ENCODE measurements at regions not wholly inside any gene's neighbourhood (a gene's known extent, or its start where the extent isn't known, plus 50 kb on each side); places are given as distances from the start of the nearest gene placed in this dataset.

DNA sequence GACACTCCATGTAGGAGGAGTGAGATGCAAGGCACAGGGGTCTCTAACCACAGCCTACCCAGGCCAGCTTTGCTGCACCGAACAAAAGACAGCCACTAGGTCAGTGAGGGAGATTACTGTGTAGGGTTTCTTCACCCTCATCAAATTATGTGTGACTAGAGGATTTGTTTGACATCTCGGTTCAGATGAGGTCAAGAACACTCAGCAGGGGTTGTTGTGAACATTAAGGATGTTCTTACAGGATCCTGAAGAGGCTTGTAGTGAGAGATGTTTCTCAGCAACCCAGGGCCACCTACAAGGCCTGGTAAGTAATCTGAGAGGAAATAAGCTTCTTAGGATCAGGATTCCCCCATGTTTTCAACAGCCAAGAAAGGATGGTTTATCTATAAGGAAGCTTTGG, 202.1 kb downstream of the NXPE2 start:
- no peak overlapping the region for H3K9ac ChIP-seq (ENCODE audit: control insufficient read depth, insufficient read depth, low read length)
- in situ Hi-C loops (cut with MboI), result no loop called here
- WGBS (ENCODE audit: insufficient coverage, insufficient replicate concordance, low lambda C conversion rate, missing lambda C conversion rate), result 0% methylated on average over 2 of the region's 2 CpGs

DNA sequence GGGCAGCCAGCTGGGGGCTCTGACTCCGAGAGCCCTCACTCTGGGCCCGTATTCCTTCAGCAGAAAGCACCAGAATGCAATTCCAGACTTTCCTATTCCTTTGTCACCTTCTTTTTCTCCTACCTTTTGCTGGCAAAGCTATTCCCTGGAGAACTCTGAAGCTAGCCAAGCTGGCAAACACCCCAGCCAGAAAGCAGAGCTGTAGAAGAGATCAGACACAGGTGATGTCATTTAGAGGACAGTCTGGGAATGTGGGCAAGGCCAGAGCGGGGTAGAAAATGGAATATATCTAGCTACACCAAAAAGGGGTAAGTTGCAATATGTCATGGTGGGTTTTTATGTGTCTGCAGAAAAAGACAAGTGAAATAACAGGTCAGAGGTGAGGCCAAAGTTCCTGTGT, 205.1 kb downstream of the NXPE2 start:
- RAD21 ChIA-PET (ENCODE audit: unreplicated experiment), result no interaction called here
- POLR2A ChIA-PET, result no interaction called here
- no peak for FAIRE-seq

More for the DNA sequence above, 202.1 kb downstream of the NXPE2 start:
- POLR2A ChIA-PET, result no interaction called here
- no TSS peak for BruUV-seq (replicated peaks)
- RAD21 ChIA-PET (ENCODE audit: unreplicated experiment), result no interaction called here
- TF ChIP-seq ZZZ3 (IDR thresholded peaks at IDR 0.05; ENCODE audit: control insufficient read depth, insufficient read length, low read depth) (no peak), WRNIP1 (IDR thresholded peaks at IDR 0.05; ENCODE audit: borderline replicate concordance, low read depth, low read length) (no peak)
- TF ChIP-seq, protein P1, sequence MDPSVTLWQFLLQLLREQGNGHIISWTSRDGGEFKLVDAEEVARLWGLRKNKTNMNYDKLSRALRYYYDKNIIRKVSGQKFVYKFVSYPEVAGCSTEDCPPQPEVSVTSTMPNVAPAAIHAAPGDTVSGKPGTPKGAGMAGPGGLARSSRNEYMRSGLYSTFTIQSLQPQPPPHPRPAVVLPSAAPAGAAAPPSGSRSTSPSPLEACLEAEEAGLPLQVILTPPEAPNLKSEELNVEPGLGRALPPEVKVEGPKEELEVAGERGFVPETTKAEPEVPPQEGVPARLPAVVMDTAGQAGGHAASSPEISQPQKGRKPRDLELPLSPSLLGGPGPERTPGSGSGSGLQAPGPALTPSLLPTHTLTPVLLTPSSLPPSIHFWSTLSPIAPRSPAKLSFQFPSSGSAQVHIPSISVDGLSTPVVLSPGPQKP (IDR thresholded peaks at IDR 0.05; ENCODE audit: low read depth, low read length), result no peak
- ATAC-seq (no peak), DNase-seq (ENCODE audit: low read depth, low spot score) (no peak), FAIRE-seq (no peak)
- intact Hi-C loops (cut with micrococcal nuclease; ENCODE audit: unreplicated experiment), result no loop called here
- Histone ChIP-seq H3K79me2 (ENCODE audit: control insufficient read depth, insufficient read depth, low read length) (no peaks in the 10 kb centered on the region), H4K20me1 (ENCODE audit: control insufficient read depth, insufficient read depth) (no peaks in the 10 kb centered on the region; the same call in 1 of the 2 replicates), H3K9me3 (replicated peaks; ENCODE audit: control insufficient read depth, insufficient read depth, low read length) (no peaks in the 10 kb centered on the region), H3K36me3 (ENCODE audit: control insufficient read depth in 2 of 2, insufficient read depth in 2 of 2, low read length in 1 of 2) (no peaks in the 10 kb centered on the region), H3K4me1 (ENCODE audit: control insufficient read depth, insufficient read depth, low read length) (no peaks in the 10 kb centered on the region), H3K4me2 (ENCODE audit: control insufficient read depth, insufficient read depth) (no peak overlapping the region), H3K27ac (ENCODE audit: control insufficient read depth, insufficient read depth) (no peak overlapping the region), H3K4me3 (no peak overlapping the region), H2AFZ (ENCODE audit: control insufficient read depth, low read depth, low read length) (no peak overlapping the region), H3K27me3 (replicated peaks in 1 of 2; ENCODE audit: control insufficient read depth in 2 of 2, insufficient read depth in 2 of 2, low read length in 1 of 2) (no peaks in the 10 kb centered on the region)
- SMC1A ChIA-PET (ENCODE audit: uncharacterized antibody, unreplicated experiment), result no interaction called here
- CTCF ChIA-PET, result interaction anchor here (2.0 kb wide), 1 partner anchor 12 kb away, joined by 11 read pairs; no protein-coding TSS in a partner anchor

More for the DNA sequence above, 205.1 kb downstream of the NXPE2 start:
- CTCF ChIA-PET, result interaction anchor here (0.6 kb wide), 1 partner anchor 23 kb away, joined by 3 read pairs; no protein-coding TSS in a partner anchor
- ATAC-seq (no peak), DNase-seq (ENCODE audit: low read depth, low spot score) (no peak)
- in situ Hi-C loops (cut with MboI) (no loop called here), intact Hi-C loops (cut with micrococcal nuclease; ENCODE audit: unreplicated experiment) (no loop called here)
- 0% methylated on average over 3 of the region's 3 CpGs for WGBS (ENCODE audit: insufficient coverage, insufficient replicate concordance, low lambda C conversion rate, missing lambda C conversion rate)
- no peaks in the 10 kb centered on the region for H3K79me2 ChIP-seq (ENCODE audit: control insufficient read depth, insufficient read depth, low read length)
- SMC1A ChIA-PET (ENCODE audit: uncharacterized antibody, unreplicated experiment), result no interaction called here
- H2AFZ ChIP-seq (ENCODE audit: control insufficient read depth, low read depth, low read length), result no peak overlapping the region
- no TSS peak for BruUV-seq (replicated peaks)
- H3K27me3 ChIP-seq (replicated peaks in 1 of 2; ENCODE audit: control insufficient read depth in 2 of 2, insufficient read depth in 2 of 2, low read length in 1 of 2), result no peaks in the 10 kb centered on the region
- H4K20me1 ChIP-seq (ENCODE audit: control insufficient read depth, insufficient read depth), result no peaks in the 10 kb centered on the region; the same call in 1 of the 2 replicates
- H3K9ac ChIP-seq (ENCODE audit: control insufficient read depth, insufficient read depth, low read length), result no peak overlapping the region
- H3K9me3 ChIP-seq (replicated peaks; ENCODE audit: control insufficient read depth, insufficient read depth, low read length), result no peaks in the 10 kb centered on the region
- TF ChIP-seq MXI1 (IDR thresholded peaks at IDR 0.05; ENCODE audit: low read depth, low read length), result no peak
- TF ChIP-seq CHD4 (IDR thresholded peaks at IDR 0.05), result no peak
- no peak for TF ChIP-seq FOXK2 (IDR thresholded peaks at IDR 0.05)
- TF ChIP-seq, protein P2, sequence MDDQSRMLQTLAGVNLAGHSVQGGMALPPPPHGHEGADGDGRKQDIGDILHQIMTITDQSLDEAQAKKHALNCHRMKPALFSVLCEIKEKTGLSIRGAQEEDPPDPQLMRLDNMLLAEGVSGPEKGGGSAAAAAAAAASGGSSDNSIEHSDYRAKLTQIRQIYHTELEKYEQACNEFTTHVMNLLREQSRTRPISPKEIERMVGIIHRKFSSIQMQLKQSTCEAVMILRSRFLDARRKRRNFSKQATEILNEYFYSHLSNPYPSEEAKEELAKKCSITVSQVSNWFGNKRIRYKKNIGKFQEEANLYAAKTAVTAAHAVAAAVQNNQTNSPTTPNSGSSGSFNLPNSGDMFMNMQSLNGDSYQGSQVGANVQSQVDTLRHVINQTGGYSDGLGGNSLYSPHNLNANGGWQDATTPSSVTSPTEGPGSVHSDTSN (IDR thresholded peaks at IDR 0.05; ENCODE audit: insufficient replicate concordance, low read depth, low read length), result no peak
- no peak for TF ChIP-seq SMAD1 (IDR thresholded peaks at IDR 0.05; ENCODE audit: low read depth, partially characterized antibody)
- TF ChIP-seq STAT1 (conservative IDR thresholded peaks at IDR 0.05), result no peak
- TF ChIP-seq SPI1 (IDR thresholded peaks at IDR 0.05; ENCODE audit: borderline replicate concordance, insufficient read depth, low read depth, low read length), result no peak
- TF ChIP-seq SMAD5 (IDR thresholded peaks at IDR 0.05; ENCODE audit: low read depth), result no peak
- no peak for TF ChIP-seq RCOR1 (conservative IDR thresholded peaks at IDR 0.05; ENCODE audit: low read depth, low read length)
- no peak for TF ChIP-seq NR2F1 (conservative IDR thresholded peaks at IDR 0.05)
- H3K4me2 ChIP-seq (ENCODE audit: control insufficient read depth, insufficient read depth), result no peak overlapping the region
- no peaks in the 10 kb centered on the region for H3K4me1 ChIP-seq (ENCODE audit: control insufficient read depth, insufficient read depth, low read length)
- no peak overlapping the region for H3K27ac ChIP-seq (ENCODE audit: control insufficient read depth, insufficient read depth)
- H3K36me3 ChIP-seq (ENCODE audit: control insufficient read depth in 2 of 2, insufficient read depth in 2 of 2, low read length in 1 of 2), result no peaks in the 10 kb centered on the region
- H3K4me3 ChIP-seq, result no peak overlapping the region

Measured in GM12878 (cell line).